ENCODE measurements at regions not wholly inside any gene's neighbourhood (a gene's known extent, or its start where the extent isn't known, plus 50 kb on each side); places are given as distances from the start of the nearest gene placed in this dataset.

DNA sequence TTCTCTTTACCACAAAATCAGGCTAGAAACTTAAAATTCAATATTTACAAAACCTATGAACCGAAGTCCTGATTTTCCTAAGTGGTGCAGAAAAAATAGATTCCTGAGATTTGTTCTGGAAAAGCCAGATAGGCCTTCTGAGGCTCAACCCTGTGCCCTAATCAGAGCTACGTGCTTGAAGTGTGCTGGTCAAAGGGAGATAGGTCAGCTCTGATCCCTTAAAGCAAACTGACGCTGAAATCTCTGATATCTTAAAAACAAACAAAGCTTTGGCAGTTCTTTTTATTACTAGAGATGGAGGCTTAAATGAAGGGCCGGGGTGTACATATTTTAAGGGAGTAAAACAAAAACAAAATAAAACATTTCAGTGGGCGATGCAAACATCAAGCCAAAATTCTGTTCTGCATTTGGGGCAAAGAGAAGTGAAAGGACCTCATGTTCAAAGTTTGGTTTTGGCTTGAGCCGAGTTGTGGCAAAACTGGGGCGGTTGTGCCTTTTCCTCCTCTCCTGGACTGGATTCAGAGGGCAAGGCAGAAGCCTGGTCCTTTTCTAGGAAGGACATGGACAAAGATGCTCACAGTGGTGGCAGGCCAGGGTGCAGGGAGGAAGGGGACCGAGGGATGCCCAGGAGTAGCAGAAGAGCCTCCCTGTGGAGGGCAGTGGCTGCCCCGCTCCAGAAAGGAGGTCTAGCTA, 295.0 kb downstream of the CDCA7 start:
- TF ChIP-seq, protein P1, sequence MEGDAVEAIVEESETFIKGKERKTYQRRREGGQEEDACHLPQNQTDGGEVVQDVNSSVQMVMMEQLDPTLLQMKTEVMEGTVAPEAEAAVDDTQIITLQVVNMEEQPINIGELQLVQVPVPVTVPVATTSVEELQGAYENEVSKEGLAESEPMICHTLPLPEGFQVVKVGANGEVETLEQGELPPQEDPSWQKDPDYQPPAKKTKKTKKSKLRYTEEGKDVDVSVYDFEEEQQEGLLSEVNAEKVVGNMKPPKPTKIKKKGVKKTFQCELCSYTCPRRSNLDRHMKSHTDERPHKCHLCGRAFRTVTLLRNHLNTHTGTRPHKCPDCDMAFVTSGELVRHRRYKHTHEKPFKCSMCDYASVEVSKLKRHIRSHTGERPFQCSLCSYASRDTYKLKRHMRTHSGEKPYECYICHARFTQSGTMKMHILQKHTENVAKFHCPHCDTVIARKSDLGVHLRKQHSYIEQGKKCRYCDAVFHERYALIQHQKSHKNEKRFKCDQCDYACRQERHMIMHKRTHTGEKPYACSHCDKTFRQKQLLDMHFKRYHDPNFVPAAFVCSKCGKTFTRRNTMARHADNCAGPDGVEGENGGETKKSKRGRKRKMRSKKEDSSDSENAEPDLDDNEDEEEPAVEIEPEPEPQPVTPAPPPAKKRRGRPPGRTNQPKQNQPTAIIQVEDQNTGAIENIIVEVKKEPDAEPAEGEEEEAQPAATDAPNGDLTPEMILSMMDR (IDR thresholded peaks at IDR 0.05): no peak
- Histone ChIP-seq H3K4me1 (peaks cover 0 to 3% of the 10 kb centered on the region in 2 donors), H3K27me3 (no peaks in the 10 kb centered on the region), H3K36me3 (no peaks in the 10 kb centered on the region), H3K4me3 (no peak overlapping the region), H3K9me3 (no peaks in the 10 kb centered on the region), H3K27ac (no peak overlapping the region)
- ATAC-seq: no peak
- DNase-seq: no peak
- intact Hi-C loops (cut with DNase I): no loop called here

DNA sequence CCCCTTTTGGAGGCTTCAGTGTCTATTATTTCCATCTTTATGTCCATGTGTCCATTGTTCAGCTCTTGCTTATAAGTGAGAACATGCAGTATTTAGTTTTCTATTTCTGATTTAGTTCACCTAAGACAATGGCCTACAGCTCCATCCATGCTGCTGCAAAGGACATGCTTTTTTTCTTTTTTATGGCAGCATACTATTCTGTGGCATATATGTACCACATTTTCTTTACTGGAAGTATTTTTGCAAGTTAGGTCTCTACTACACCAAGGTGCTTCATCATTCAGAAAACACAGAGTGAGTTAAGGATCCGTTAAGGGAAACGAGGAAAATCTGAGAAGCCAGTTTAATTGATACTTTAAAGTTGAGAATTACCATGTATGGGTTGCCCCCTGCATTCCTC, 297.2 kb downstream of the CDCA7 start:
- H3K4me1 ChIP-seq: peaks cover 0 to 3% of the 10 kb centered on the region in 2 donors
- H3K4me3 ChIP-seq: no peak overlapping the region
- H3K27ac ChIP-seq: peak overlapping the region in 1 of 2 donors; percentile 19
- H3K9me3 ChIP-seq: no peaks in the 10 kb centered on the region
- DNase-seq (no peak), ATAC-seq (no peak)
- TF ChIP-seq, protein P1 (IDR thresholded peaks at IDR 0.05): no peak
- intact Hi-C loops (cut with DNase I): no loop called here
- H3K36me3 ChIP-seq: no peaks in the 10 kb centered on the region
- H3K27me3 ChIP-seq: no peaks in the 10 kb centered on the region

DNA sequence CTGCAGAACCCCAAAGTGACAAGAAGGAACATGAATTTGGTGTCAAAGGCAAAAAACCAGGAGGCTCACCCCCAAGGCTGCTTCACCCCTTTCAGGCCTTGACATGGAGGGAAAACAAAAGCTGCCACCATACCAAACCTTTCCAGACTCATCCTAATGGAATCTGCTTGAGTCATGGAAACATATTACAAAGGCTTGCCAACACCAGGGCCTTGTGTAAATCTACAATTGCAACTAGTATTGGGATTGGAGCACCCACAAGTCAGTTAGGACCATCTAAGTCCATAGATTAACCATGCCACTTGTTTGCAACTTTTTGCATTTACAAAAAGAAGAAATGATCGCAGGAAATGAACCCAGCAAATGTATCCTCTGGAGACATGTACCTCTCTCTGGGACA, 297.6 kb downstream of the CDCA7 start:
- intact Hi-C loops (cut with DNase I): no loop called here
- no peaks in the 10 kb centered on the region for H3K36me3 ChIP-seq
- peak overlapping the region in 1 of 2 donors; percentile 19 for H3K27ac ChIP-seq
- peaks cover 0 to 3% of the 10 kb centered on the region in 2 donors for H3K4me1 ChIP-seq
- H3K9me3 ChIP-seq: no peaks in the 10 kb centered on the region
- TF ChIP-seq, protein P1 (IDR thresholded peaks at IDR 0.05): no peak
- ATAC-seq (peak; percentile 22), DNase-seq (no peak)
- H3K27me3 ChIP-seq: no peaks in the 10 kb centered on the region
- no peak overlapping the region for H3K4me3 ChIP-seq

DNA sequence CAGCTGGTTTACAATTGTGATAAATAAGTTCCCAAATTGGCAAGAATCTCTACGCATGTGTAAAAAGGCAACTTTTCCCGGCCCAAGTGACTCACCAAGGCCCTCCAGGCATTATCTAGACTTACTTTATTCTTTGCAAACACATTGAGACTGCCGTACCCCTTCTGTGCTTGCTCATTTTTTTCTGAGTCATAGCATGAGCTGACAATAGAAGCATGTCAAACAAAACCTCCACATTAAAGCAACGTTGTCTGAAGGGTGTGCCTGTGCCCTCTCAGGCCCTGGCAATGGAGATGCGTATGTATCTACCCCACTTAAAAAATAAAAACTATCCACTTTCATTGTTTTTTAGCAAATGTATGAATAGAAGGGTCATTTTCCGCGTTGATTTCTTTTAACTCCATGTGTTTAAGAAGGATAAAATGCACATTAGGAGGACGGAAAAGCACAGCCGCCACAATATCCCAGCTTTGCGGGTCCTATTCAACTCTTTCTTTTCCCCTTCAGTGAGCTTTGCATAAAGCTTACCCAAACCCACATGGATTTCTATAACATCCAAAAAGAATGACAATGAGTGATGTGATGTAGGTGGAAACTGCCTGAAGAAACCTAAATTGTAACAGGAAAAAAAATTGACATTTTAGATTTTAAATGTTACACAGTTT, 298.2 kb downstream of the CDCA7 start:
- no peak overlapping the region for H3K4me3 ChIP-seq
- no peaks in the 10 kb centered on the region for H3K27me3 ChIP-seq
- no peaks in the 10 kb centered on the region for H3K36me3 ChIP-seq
- DNase-seq (no peak), ATAC-seq (peak; percentile 88)
- TF ChIP-seq, protein P1 (IDR thresholded peaks at IDR 0.05): no peak
- intact Hi-C loops (cut with DNase I): no loop called here
- peaks cover 0 to 3% of the 10 kb centered on the region in 2 donors for H3K4me1 ChIP-seq
- H3K9me3 ChIP-seq: no peaks in the 10 kb centered on the region
- no peak overlapping the region for H3K27ac ChIP-seq

DNA sequence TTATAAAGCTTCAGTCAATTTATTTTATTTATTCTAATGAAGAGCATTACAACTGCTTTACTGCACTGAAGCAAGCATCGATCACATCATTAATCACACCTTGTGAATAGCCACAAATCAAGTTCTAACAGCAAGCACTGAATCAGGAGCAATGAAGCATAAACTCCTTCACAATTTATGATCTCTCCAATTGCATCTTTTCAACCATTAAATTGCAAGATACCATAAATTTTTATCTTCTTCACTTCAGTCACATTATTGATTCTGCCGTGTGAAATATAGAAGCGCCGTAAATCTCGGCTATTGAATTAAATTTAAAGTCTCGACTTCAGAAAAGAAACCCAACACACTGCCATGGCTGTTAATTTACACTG, 298.7 kb downstream of the CDCA7 start:
- no peak overlapping the region for H3K4me3 ChIP-seq
- H3K27me3 ChIP-seq: no peaks in the 10 kb centered on the region
- DNase-seq (no peak), ATAC-seq (no peak)
- intact Hi-C loops (cut with DNase I): no loop called here
- TF ChIP-seq, protein P1 (IDR thresholded peaks at IDR 0.05): no peak
- no peaks in the 10 kb centered on the region for H3K9me3 ChIP-seq
- no peak overlapping the region for H3K27ac ChIP-seq
- no peaks in the 10 kb centered on the region for H3K36me3 ChIP-seq
- peaks cover 0 to 3% of the 10 kb centered on the region in 2 donors for H3K4me1 ChIP-seq

Data from left lung (tissue), 4 donors.